Skeletal muscle satellite cell (primary cell): ENCODE measurements at regions not wholly inside any gene's neighbourhood (a gene's known extent, or its start where the extent isn't known, plus 50 kb on each side); places are given as distances from the start of the nearest gene placed in this dataset.
"Not testable (repeated sequence)": the region's sequence is repeated elsewhere in the genome, so short reads cannot be mapped to it uniquely, and the experiment has no call there.

Experiments used
- H3K27me3 ChIP-seq: 2 replicates; pipeline ENCODE4 v1.7.0; 2013; ENCODE audit warnings: low read length; ENCODE audit not compliant: control insufficient read depth, insufficient read depth
- H3K36me3 ChIP-seq: 2 replicates; pipeline ENCODE4 v1.7.0; 2013; ENCODE audit warnings: mild to moderate bottlenecking, control low read depth, low read length; ENCODE audit not compliant: insufficient read depth
- H3K4me1 ChIP-seq: 2 replicates; pipeline ENCODE4 v1.7.0; 2013; ENCODE audit warnings: low read length; ENCODE audit not compliant: control insufficient read depth, insufficient read depth
- H3K4me2 ChIP-seq: 2 replicates; pipeline ENCODE4 v1.7.0; 2013; ENCODE audit warnings: mild to moderate bottlenecking, low read length
- H3K4me3 ChIP-seq: 2 replicates; pipeline ENCODE4 v1.7.0; 2013; ENCODE audit warnings: low read length
- H3K9ac ChIP-seq: 2 replicates; pipeline ENCODE4 v1.7.0; 2013; ENCODE audit warnings: mild to moderate bottlenecking, low read depth, low read length, moderate library complexity
- H3K9me3 ChIP-seq: replicated peaks from 2 replicates; pipeline ENCODE4 v1.7.0; 2013; ENCODE audit warnings: mild to moderate bottlenecking, control low read depth, low read length

GRCh38 chr2:6107290-6107689, 415.1 kb downstream of the SOX11 start:
- no peaks in the 10 kb centered on the region for H3K27me3 ChIP-seq
- H3K9ac ChIP-seq: no peak overlapping the region
- H3K9me3 ChIP-seq: no peaks in the 10 kb centered on the region
- no peak overlapping the region for H3K4me3 ChIP-seq
- no peaks in the 10 kb centered on the region for H3K4me1 ChIP-seq
- no peaks in the 10 kb centered on the region for H3K36me3 ChIP-seq
- no peak overlapping the region for H3K4me2 ChIP-seq

- no peak overlapping the region for H3K9ac ChIP-seq
These were observed 417.6 kb downstream of the SOX11 start for GRCh38 chr2:6109831-6110230.

GRCh38 chr2:6111781-6112261, 419.6 kb downstream of the SOX11 start:
- no peak overlapping the region for H3K4me3 ChIP-seq

More at GRCh38 chr2:6109831-6110230, 417.6 kb downstream of the SOX11 start:
- Histone ChIP-seq H3K4me3 (no peak overlapping the region), H3K4me2 (no peak overlapping the region), H3K4me1 (no peaks in the 10 kb centered on the region), H3K27me3 (no peaks in the 10 kb centered on the region), H3K36me3 (no peaks in the 10 kb centered on the region), H3K9me3 (no peaks in the 10 kb centered on the region)

GRCh38 chr2:6113786-6114185, 421.6 kb downstream of the SOX11 start:
- no peaks in the 10 kb centered on the region for H3K9me3 ChIP-seq
- no peaks in the 10 kb centered on the region for H3K27me3 ChIP-seq
- no peak overlapping the region for H3K4me3 ChIP-seq
- H3K4me2 ChIP-seq: no peak overlapping the region
- H3K36me3 ChIP-seq: no peaks in the 10 kb centered on the region
- no peaks in the 10 kb centered on the region for H3K4me1 ChIP-seq
- no peak overlapping the region for H3K9ac ChIP-seq

More at GRCh38 chr2:6111781-6112261, 419.6 kb downstream of the SOX11 start:
- H3K4me1 ChIP-seq: no peaks in the 10 kb centered on the region
- no peaks in the 10 kb centered on the region for H3K27me3 ChIP-seq
- no peak overlapping the region for H3K9ac ChIP-seq
- no peaks in the 10 kb centered on the region for H3K36me3 ChIP-seq
- H3K4me2 ChIP-seq: no peak overlapping the region
- H3K9me3 ChIP-seq: no peaks in the 10 kb centered on the region

- Histone ChIP-seq H3K4me1 (no peaks in the 10 kb centered on the region), H3K4me3 (no peak overlapping the region), H3K9ac (no peak overlapping the region), H3K4me2 (no peak overlapping the region), H3K36me3 (no peaks in the 10 kb centered on the region), H3K9me3 (no peaks in the 10 kb centered on the region), H3K27me3 (no peaks in the 10 kb centered on the region)
These were observed 435.5 kb downstream of the SOX11 start for GRCh38 chr2:6127718-6128117.

- Histone ChIP-seq H3K4me3 (no peak overlapping the region), H3K27me3 (no peaks in the 10 kb centered on the region), H3K36me3 (no peaks in the 10 kb centered on the region), H3K9me3 (no peaks in the 10 kb centered on the region), H3K9ac (no peak overlapping the region), H3K4me2 (no peak overlapping the region), H3K4me1 (no peaks in the 10 kb centered on the region)
These were observed 447.0 kb downstream of the SOX11 start for GRCh38 chr2:6139142-6139541.

- no peak overlapping the region for H3K9ac ChIP-seq
- no peaks in the 10 kb centered on the region for H3K36me3 ChIP-seq
- no peaks in the 10 kb centered on the region for H3K27me3 ChIP-seq
- H3K9me3 ChIP-seq: no peaks in the 10 kb centered on the region
- H3K4me2 ChIP-seq: no peak overlapping the region
- H3K4me1 ChIP-seq: no peaks in the 10 kb centered on the region
- H3K4me3 ChIP-seq: no peak overlapping the region
These were observed 447.7 kb downstream of the SOX11 start for GRCh38 chr2:6139916-6140315.

- Histone ChIP-seq H3K4me1 (no peaks in the 10 kb centered on the region), H3K27me3 (no peaks in the 10 kb centered on the region), H3K4me3 (no peak overlapping the region)
These were observed 448.3 kb downstream of the SOX11 start for GRCh38 chr2:6140509-6140908.

GRCh38 chr2:6143812-6144211, 451.6 kb downstream of the SOX11 start:
- H3K4me3 ChIP-seq: no peak overlapping the region
- H3K9me3 ChIP-seq: no peaks in the 10 kb centered on the region
- no peaks in the 10 kb centered on the region for H3K27me3 ChIP-seq
- no peaks in the 10 kb centered on the region for H3K4me1 ChIP-seq
- H3K36me3 ChIP-seq: no peaks in the 10 kb centered on the region
- H3K4me2 ChIP-seq: no peak overlapping the region
- H3K9ac ChIP-seq: no peak overlapping the region

More at GRCh38 chr2:6140509-6140908, 448.3 kb downstream of the SOX11 start:
- no peak overlapping the region for H3K9ac ChIP-seq
- no peaks in the 10 kb centered on the region for H3K36me3 ChIP-seq
- no peak overlapping the region for H3K4me2 ChIP-seq
- no peaks in the 10 kb centered on the region for H3K9me3 ChIP-seq

- not testable (repeated sequence) for H3K4me2 ChIP-seq, H3K4me1 ChIP-seq, H3K9ac ChIP-seq, H3K36me3 ChIP-seq, H3K9me3 ChIP-seq, H3K27me3 ChIP-seq, H3K4me3 ChIP-seq
These were observed 455.0 kb downstream of the SOX11 start for GRCh38 chr2:6147215-6147614.

GRCh38 chr2:6148882-6149281, 456.7 kb downstream of the SOX11 start:
- no peak overlapping the region for H3K4me3 ChIP-seq
- no peak overlapping the region for H3K9ac ChIP-seq
- no peaks in the 10 kb centered on the region for H3K36me3 ChIP-seq
- no peak overlapping the region for H3K4me2 ChIP-seq
- no peaks in the 10 kb centered on the region for H3K9me3 ChIP-seq
- no peaks in the 10 kb centered on the region for H3K27me3 ChIP-seq
- no peaks in the 10 kb centered on the region for H3K4me1 ChIP-seq

- Histone ChIP-seq H3K9ac (no peak overlapping the region), H3K4me3 (no peak overlapping the region), H3K4me2 (no peak overlapping the region), H3K27me3 (no peaks in the 10 kb centered on the region), H3K4me1 (no peaks in the 10 kb centered on the region), H3K9me3 (no peaks in the 10 kb centered on the region), H3K36me3 (no peaks in the 10 kb centered on the region)
These were observed 467.4 kb downstream of the SOX11 start for GRCh38 chr2:6159606-6160005.
